Endodermal cell (in vitro differentiated cells): ENCODE measurements at regions not wholly inside any gene's neighbourhood (a gene's known extent, or its start where the extent isn't known, plus 50 kb on each side); places are given as distances from the start of the nearest gene placed in this dataset.

Source experiments
- DNase-seq: peaks from one replicate; pipeline ENCODE4 v3.0.0-alpha.2; 2017
- H3K27ac ChIP-seq: 2 replicates; pipeline ENCODE4 v1.5.1; 2013; ENCODE audit warnings: mild to moderate bottlenecking, low read depth, low read length, moderate library complexity
- H3K27me3 ChIP-seq: 2 replicates; pipeline ENCODE4 v1.6.1; 2013; ENCODE audit warnings: mild to moderate bottlenecking, low read length, moderate library complexity; ENCODE audit not compliant: insufficient read depth, control insufficient read depth, poor library complexity, severe bottlenecking
- H3K36me3 ChIP-seq: 2 replicates; pipeline ENCODE4 v1.7.0; 2013; ENCODE audit warnings: mild to moderate bottlenecking, low read length, moderate library complexity; ENCODE audit not compliant: control insufficient read depth, insufficient read depth
- H3K4me1 ChIP-seq: one replicate; pipeline ENCODE4 v1.7.0; 2013; ENCODE audit warnings: low read length; ENCODE audit not compliant: control insufficient read depth, insufficient read depth
- H3K4me3 ChIP-seq: 2 replicates; pipeline ENCODE4 v1.5.1; 2013; ENCODE audit warnings: mild to moderate bottlenecking, low read length, moderate library complexity
- H3K9ac ChIP-seq: 2 replicates; pipeline ENCODE4 v1.6.1; 2013; ENCODE audit warnings: mild to moderate bottlenecking, low read length, moderate library complexity; ENCODE audit not compliant: poor library complexity, severe bottlenecking; ENCODE audit errors: extremely low read depth
- H3K9me3 ChIP-seq: 2 replicates; pipeline ENCODE4 v1.6.1; 2013; ENCODE audit warnings: mild to moderate bottlenecking, low read length, moderate library complexity; ENCODE audit not compliant: control insufficient read depth
- H3K27ac Mint-ChIP-seq: 2 replicates; pipeline ENCODE4 v1.8.0; 2020; ENCODE audit warnings: mixed read lengths
- H3K27me3 Mint-ChIP-seq: 2 replicates; pipeline ENCODE4 v1.8.0; 2021; ENCODE audit warnings: mild to moderate bottlenecking, mixed read lengths; ENCODE audit not compliant: insufficient read depth
- H3K36me3 Mint-ChIP-seq: 2 replicates; pipeline ENCODE4 v1.8.0; 2020; ENCODE audit warnings: low read depth, mixed read lengths
- H3K4me1 Mint-ChIP-seq: 2 replicates; pipeline ENCODE4 v1.8.0; 2020; ENCODE audit warnings: mixed read lengths
- H3K4me3 Mint-ChIP-seq: 2 replicates; pipeline ENCODE4 v1.8.0; 2020; ENCODE audit warnings: mild to moderate bottlenecking, moderate library complexity, mixed read lengths
- H3K9me3 Mint-ChIP-seq: 2 replicates; pipeline ENCODE4 v1.8.0; 2020; ENCODE audit warnings: mild to moderate bottlenecking, mixed read lengths
- whole genome bisulfite sequencing, 2 experiments: methylation state at CpG; one replicate each; pipeline versions ENCODE4 v1.1.5 to v1.1.7; 2013; ENCODE audit warnings: missing lambda C conversion rate in 2 of 2, mixed read lengths in 1 of 2; ENCODE audit not compliant: insufficient coverage in 1 of 2, insufficient read length in 1 of 2; 5-methylcytosine and 5-hydroxymethylcytosine counted together
- TF ChIP-seq, protein P1 (sequence below): fragments of 200-600 bp; sonication (generic); conservative IDR thresholded peaks from 2 replicates; pipeline ENCODE4 v1.5.0; 2021; ENCODE audit warnings: antibody characterized with exemption, mild to moderate bottlenecking

DNA sequence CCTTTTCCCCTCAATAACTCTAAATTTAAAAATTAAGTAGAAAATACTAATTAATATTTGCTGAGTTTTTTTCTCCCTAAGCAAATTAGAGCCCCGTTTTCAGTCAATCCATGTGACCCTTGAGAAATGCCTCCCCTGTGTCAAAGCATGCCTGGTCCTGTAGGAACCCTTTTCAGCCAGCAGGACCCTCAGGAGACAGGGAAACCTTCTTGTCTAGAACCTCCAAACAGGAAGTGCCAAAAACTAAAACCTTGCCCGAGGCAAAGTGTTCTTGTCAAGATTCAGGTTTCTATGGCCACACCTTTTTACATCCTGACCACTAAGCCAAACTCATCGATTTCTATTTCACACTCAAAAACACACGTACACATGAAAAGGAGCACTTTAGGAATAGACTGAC is 60.1 kb upstream of the NFE2L3 start:
- Mint-ChIP-seq H3K4me3 (no peak overlapping the region), H3K4me1 (peaks cover 11% of the 10 kb centered on the region)
- H3K9me3 ChIP-seq = no peaks in the 10 kb centered on the region

DNA sequence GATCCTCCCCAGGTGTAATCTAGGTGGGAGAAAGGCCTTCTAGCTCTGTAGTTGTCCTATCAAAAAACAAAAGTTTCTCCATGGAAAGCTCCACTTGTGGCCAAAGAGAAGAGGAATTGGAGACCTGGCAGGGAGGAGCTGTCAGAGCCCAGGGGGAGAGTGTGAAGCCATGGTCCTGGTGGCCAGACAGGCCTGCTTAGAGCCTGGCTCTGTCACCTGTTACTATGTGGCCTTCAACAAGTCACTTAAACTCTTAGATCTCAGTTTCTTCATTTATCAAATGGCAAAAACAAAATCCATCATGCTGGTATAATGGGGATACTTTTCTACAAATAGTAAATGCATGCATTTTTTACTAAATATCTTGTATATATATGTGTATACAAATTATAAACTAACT is 59.0 kb upstream of the NFE2L3 start:
- peaks cover 11% of the 10 kb centered on the region for H3K4me1 Mint-ChIP-seq
- Histone ChIP-seq H3K9ac (no peak overlapping the region), H3K9me3 (no peaks in the 10 kb centered on the region), H3K27ac (no peak overlapping the region), H3K4me1 (no peaks in the 10 kb centered on the region), H3K27me3 (no peaks in the 10 kb centered on the region), H3K36me3 (no peaks in the 10 kb centered on the region), H3K4me3 (no peak overlapping the region)
- no peaks in the 10 kb centered on the region for H3K9me3 Mint-ChIP-seq
- no peaks in the 10 kb centered on the region for H3K27me3 Mint-ChIP-seq
- DNase-seq = no peak
- H3K27ac Mint-ChIP-seq = peak overlapping the region; percentile 11
- no peak overlapping the region for H3K4me3 Mint-ChIP-seq
- TF ChIP-seq, protein P1, sequence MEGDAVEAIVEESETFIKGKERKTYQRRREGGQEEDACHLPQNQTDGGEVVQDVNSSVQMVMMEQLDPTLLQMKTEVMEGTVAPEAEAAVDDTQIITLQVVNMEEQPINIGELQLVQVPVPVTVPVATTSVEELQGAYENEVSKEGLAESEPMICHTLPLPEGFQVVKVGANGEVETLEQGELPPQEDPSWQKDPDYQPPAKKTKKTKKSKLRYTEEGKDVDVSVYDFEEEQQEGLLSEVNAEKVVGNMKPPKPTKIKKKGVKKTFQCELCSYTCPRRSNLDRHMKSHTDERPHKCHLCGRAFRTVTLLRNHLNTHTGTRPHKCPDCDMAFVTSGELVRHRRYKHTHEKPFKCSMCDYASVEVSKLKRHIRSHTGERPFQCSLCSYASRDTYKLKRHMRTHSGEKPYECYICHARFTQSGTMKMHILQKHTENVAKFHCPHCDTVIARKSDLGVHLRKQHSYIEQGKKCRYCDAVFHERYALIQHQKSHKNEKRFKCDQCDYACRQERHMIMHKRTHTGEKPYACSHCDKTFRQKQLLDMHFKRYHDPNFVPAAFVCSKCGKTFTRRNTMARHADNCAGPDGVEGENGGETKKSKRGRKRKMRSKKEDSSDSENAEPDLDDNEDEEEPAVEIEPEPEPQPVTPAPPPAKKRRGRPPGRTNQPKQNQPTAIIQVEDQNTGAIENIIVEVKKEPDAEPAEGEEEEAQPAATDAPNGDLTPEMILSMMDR = no peak
- no peaks in the 10 kb centered on the region for H3K36me3 Mint-ChIP-seq

More for the DNA sequence above, 60.1 kb upstream of the NFE2L3 start:
- no peaks in the 10 kb centered on the region for H3K4me1 ChIP-seq
- TF ChIP-seq, protein P1 = peak; percentile 62
- no peak overlapping the region for H3K27ac Mint-ChIP-seq
- H3K36me3 Mint-ChIP-seq = no peaks in the 10 kb centered on the region
- H3K27me3 Mint-ChIP-seq = no peaks in the 10 kb centered on the region
- no peaks in the 10 kb centered on the region for H3K36me3 ChIP-seq
- peak; percentile 59 for DNase-seq
- WGBS, 2 experiments = 81 to 100% methylated on average over 2 to 4 of the region's 4 CpGs
- H3K27ac ChIP-seq = no peak overlapping the region
- H3K4me3 ChIP-seq = no peak overlapping the region
- no peaks in the 10 kb centered on the region for H3K27me3 ChIP-seq
- H3K9me3 Mint-ChIP-seq = no peaks in the 10 kb centered on the region
- H3K9ac ChIP-seq = no peak overlapping the region

DNA sequence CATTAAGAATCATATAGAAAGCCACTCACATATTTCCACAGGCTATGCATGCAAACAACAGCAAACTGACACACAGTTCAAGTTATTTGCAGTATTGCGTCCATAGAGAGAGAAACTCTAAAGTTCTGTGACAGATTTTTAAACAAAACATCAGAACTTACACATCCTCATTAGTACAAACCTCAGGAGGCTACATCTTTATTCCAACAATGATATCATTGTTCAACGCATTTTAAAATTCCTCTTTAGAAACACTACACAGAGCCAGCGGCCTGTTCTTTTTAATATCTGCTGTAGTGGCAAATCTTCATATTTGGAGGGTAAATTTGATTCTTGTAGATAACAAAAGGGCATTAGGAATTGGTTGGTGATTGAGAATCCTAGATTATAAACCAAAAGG is 55.9 kb upstream of the NFE2L3 start:
- Mint-ChIP-seq H3K36me3 (no peaks in the 10 kb centered on the region), H3K4me3 (no peak overlapping the region), H3K9me3 (no peaks in the 10 kb centered on the region), H3K27me3 (no peaks in the 10 kb centered on the region), H3K4me1 (peaks cover 7% of the 10 kb centered on the region), H3K27ac (no peak overlapping the region)
- H3K9ac ChIP-seq = no peak overlapping the region
- DNase-seq = no peak
- TF ChIP-seq, protein P1 = no peak
- H3K27ac ChIP-seq = no peak overlapping the region
- no peaks in the 10 kb centered on the region for H3K9me3 ChIP-seq
- H3K27me3 ChIP-seq = no peaks in the 10 kb centered on the region
- H3K36me3 ChIP-seq = no peaks in the 10 kb centered on the region
- WGBS, 2 experiments = 95 to 100% methylated on average over 1 to 3 of the region's 3 CpGs
- H3K4me1 ChIP-seq = no peaks in the 10 kb centered on the region
- H3K4me3 ChIP-seq = no peak overlapping the region
